HG02840 (cell line): ENCODE measurements at regions not wholly inside any gene's neighbourhood (a gene's known extent, or its start where the extent isn't known, plus 50 kb on each side); places are given as distances from the start of the nearest gene placed in this dataset.

Source experiments
- ATAC-seq: cut with Tn5 transposase; IDR thresholded peaks from one replicate; pipeline ENCODE4 v1.9.1; 2021; ENCODE audit warnings: mild to moderate bottlenecking, moderate library complexity, moderate number of reproducible peaks; ENCODE audit not compliant: unreplicated experiment, low FRiP score

- ATAC-seq, result no peak
Observed at GRCh38 chr4:11636031-11636430, 207.3 kb upstream of the HS3ST1 start.

- ATAC-seq, result no peak
Observed at GRCh38 chr4:11635342-11635741, 206.6 kb upstream of the HS3ST1 start.

- ATAC-seq, result no peak
Observed at GRCh38 chr4:11634283-11634682, 205.6 kb upstream of the HS3ST1 start.

- no peak for ATAC-seq
Observed at GRCh38 chr4:11633430-11633829, 204.7 kb upstream of the HS3ST1 start.

- no peak for ATAC-seq
Observed at GRCh38 chr4:11632483-11632882, 203.8 kb upstream of the HS3ST1 start.

GRCh38 chr4:11632025-11632424, 203.3 kb upstream of the HS3ST1 start:
- ATAC-seq, result no peak

GRCh38 chr4:11631416-11631815, 202.7 kb upstream of the HS3ST1 start:
- no peak for ATAC-seq

GRCh38 chr4:11628093-11628725, 199.5 kb upstream of the HS3ST1 start:
- ATAC-seq, result no peak

- ATAC-seq, result no peak
Observed at GRCh38 chr4:11626066-11626465, 197.4 kb upstream of the HS3ST1 start.

- no peak for ATAC-seq
Observed at GRCh38 chr4:11625211-11625610, 196.5 kb upstream of the HS3ST1 start.

GRCh38 chr4:11624370-11624769, 195.7 kb upstream of the HS3ST1 start:
- ATAC-seq, result no peak

- ATAC-seq, result no peak
Observed at GRCh38 chr4:11623726-11624037, 195.0 kb upstream of the HS3ST1 start.

- ATAC-seq, result no peak
Observed at GRCh38 chr4:11622961-11623725, 194.4 kb upstream of the HS3ST1 start.

GRCh38 chr4:11620861-11621260, 192.2 kb upstream of the HS3ST1 start:
- ATAC-seq, result no peak

GRCh38 chr4:11618666-11619282, 190.1 kb upstream of the HS3ST1 start:
- no peak for ATAC-seq

- no peak for ATAC-seq
Observed at GRCh38 chr4:11616856-11617255, 188.2 kb upstream of the HS3ST1 start.

- ATAC-seq, result no peak
Observed at GRCh38 chr4:11615601-11616000, 186.9 kb upstream of the HS3ST1 start.

GRCh38 chr4:11614426-11614825, 185.7 kb upstream of the HS3ST1 start:
- ATAC-seq, result no peak

- no peak for ATAC-seq
Observed at GRCh38 chr4:11611868-11612267, 183.2 kb upstream of the HS3ST1 start.

- no peak for ATAC-seq
Observed at GRCh38 chr4:11609751-11610150, 181.1 kb upstream of the HS3ST1 start.

GRCh38 chr4:11608992-11609391, 180.3 kb upstream of the HS3ST1 start:
- ATAC-seq, result no peak

GRCh38 chr4:11606078-11606477, 177.4 kb upstream of the HS3ST1 start:
- no peak for ATAC-seq
